ENCODE measurements at regions not wholly inside any gene's neighbourhood (a gene's known extent, or its start where the extent isn't known, plus 50 kb on each side); places are given as distances from the start of the nearest gene placed in this dataset.

GRCh38 chr5:56601641-56602071 lies 213.7 kb upstream of the MAP3K1 start:
- TF ChIP-seq CTCF (IDR thresholded peaks at IDR 0.05; ENCODE audit: insufficient read depth, low read length) (no peak), POLR2AphosphoS5 (IDR thresholded peaks at IDR 0.05; ENCODE audit: low read depth) (no peak), REST (IDR thresholded peaks at IDR 0.05; ENCODE audit: insufficient replicate concordance, low read depth) (no peak), GABPA (IDR thresholded peaks at IDR 0.05; ENCODE audit: low read depth) (no peak), SPI1 (IDR thresholded peaks at IDR 0.05; ENCODE audit: borderline replicate concordance, low read depth) (no peak)

All from HL-60 (cell line).